ENCODE measurements at regions not wholly inside any gene's neighbourhood (a gene's known extent, or its start where the extent isn't known, plus 50 kb on each side); places are given as distances from the start of the nearest gene placed in this dataset.

GRCh38 chr3:56989977-56990640 lies 70.4 kb upstream of the SPATA12 start:
- H3K4me1 ChIP-seq: peaks cover 24% of the 10 kb centered on the region
- 79% methylated on average over 12 of the region's 12 CpGs for WGBS

DNA sequence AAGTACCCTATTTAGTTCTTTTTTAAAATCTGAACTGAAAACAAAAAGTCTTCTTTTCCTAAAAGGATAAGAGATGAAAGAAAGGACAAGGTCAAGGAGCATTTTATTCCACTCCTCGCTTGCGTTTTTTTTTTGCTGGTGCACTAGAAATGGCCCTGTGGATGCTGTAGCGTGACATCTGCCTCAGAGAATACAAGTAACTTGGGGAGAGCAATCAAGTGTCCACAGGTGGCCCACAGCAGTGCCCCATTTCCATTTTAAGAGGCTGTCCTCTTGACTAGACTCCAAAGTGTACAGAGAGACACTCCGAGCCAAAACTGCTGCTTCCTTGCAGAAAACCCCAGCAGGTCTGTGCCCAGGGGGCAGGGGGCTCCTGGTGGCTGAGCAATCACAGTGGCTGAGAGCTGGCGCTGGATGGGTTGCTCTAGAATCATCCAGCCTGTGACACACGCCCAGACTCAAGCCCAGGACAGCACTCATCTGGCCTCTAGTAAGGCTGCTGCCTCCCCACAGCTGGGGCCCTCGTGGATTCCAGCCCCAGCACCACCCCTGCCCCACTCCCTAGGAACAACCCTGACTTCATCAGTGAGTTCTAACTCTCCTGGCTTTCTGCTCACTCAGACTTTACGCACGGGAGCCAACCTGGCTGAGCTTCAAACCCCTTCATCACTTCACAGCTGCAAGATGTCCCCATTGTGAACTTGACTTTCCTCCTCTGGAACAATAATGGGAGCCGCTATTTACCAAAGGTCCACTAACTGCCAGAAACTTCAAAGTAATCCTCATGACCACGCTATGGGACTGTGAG lies 71.1 kb upstream of the SPATA12 start:
- no peaks in the 10 kb centered on the region for H3K36me3 ChIP-seq
- DNase-seq (ENCODE audit: low spot score in 2 of 2): no peak
- 62% methylated on average over 11 of the region's 11 CpGs for WGBS
- H3K27me3 ChIP-seq: no peaks in the 10 kb centered on the region
- peak in 1 of 3 donors; percentile 50 for TF ChIP-seq POLR2AphosphoS5 (IDR thresholded peaks at IDR 0.05)
- TF ChIP-seq CTCF (IDR thresholded peaks at IDR 0.05): no peak
- H3K4me1 ChIP-seq: peaks cover 24% of the 10 kb centered on the region
- no peaks in the 10 kb centered on the region for H3K9me3 ChIP-seq
- H3K27ac ChIP-seq: peak overlapping the region; percentile 48
- H3K4me3 ChIP-seq: no peak overlapping the region

More at GRCh38 chr3:56989977-56990640, 70.4 kb upstream of the SPATA12 start:
- H3K27ac ChIP-seq: no peak overlapping the region
- H3K9me3 ChIP-seq: no peaks in the 10 kb centered on the region
- H3K27me3 ChIP-seq: no peaks in the 10 kb centered on the region
- TF ChIP-seq POLR2A (IDR thresholded peaks at IDR 0.05): no peak
- TF ChIP-seq CTCF (IDR thresholded peaks at IDR 0.05): no peak
- no peak for TF ChIP-seq EP300 (IDR thresholded peaks at IDR 0.05)
- no peak for TF ChIP-seq POLR2AphosphoS5 (IDR thresholded peaks at IDR 0.05)
- no peak for DNase-seq (ENCODE audit: low spot score in 2 of 2)
- no peaks in the 10 kb centered on the region for H3K36me3 ChIP-seq
- H3K4me3 ChIP-seq: no peak overlapping the region

GRCh38 chr3:56988458-56989168 lies 71.9 kb upstream of the SPATA12 start:
- 12% methylated on average over 10 of the region's 10 CpGs for WGBS
- Histone ChIP-seq H3K4me3 (no peak overlapping the region), H3K4me1 (peaks cover 27% of the 10 kb centered on the region), H3K36me3 (no peaks in the 10 kb centered on the region), H3K27me3 (no peaks in the 10 kb centered on the region), H3K9me3 (no peaks in the 10 kb centered on the region), H3K27ac (no peak overlapping the region)
- DNase-seq (ENCODE audit: low spot score in 2 of 2): peak; percentile 90 to 92
- TF ChIP-seq CTCF (IDR thresholded peaks at IDR 0.05) (peak; percentile 63 to 88), POLR2A (IDR thresholded peaks at IDR 0.05) (no peak)

DNA sequence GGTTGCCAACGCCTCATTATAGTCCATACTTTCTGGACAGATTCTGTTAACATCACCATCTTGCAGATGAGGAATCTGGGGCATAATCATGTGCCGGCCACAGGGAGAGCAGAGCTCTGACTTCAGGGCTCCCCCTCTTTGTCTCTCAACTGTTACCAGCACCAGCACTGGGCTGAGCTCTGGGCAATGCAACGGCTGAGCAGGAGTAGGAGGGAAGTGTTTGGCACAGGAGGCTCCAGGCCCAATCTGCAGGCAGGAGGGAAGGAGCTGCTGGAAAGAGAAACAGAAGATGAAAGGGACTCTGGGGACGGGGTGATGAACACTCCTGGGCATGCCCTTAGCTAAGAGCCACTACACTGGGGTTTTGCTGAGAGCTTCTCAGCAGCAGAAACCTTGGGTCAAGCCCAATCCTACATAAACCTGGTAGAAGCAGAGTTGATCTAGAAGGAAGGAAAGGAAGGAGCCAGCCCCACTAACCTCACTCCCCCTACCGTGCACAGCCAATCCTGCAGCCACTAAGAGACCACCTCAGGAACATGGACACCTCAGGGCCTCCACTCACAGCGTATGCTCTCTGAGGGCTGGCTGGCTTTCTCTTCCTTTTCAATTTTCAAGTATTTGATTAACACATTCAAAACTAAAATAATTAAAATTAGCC lies 73.1 kb upstream of the SPATA12 start:
- Histone ChIP-seq H3K4me1 (peaks cover 27% of the 10 kb centered on the region), H3K36me3 (no peaks in the 10 kb centered on the region), H3K4me3 (no peak overlapping the region), H3K9me3 (no peaks in the 10 kb centered on the region), H3K27me3 (no peaks in the 10 kb centered on the region), H3K27ac (no peak overlapping the region)
- DNase-seq (ENCODE audit: low spot score in 2 of 2): no peak
- WGBS: 86% methylated on average over 6 of the region's 6 CpGs
- TF ChIP-seq EP300 (IDR thresholded peaks at IDR 0.05) (no peak), CTCF (IDR thresholded peaks at IDR 0.05) (no peak), POLR2AphosphoS5 (IDR thresholded peaks at IDR 0.05) (no peak), POLR2A (IDR thresholded peaks at IDR 0.05) (no peak)

All from suprapubic skin (tissue), 4 donors.